Calu3 (cell line): ENCODE measurements at regions not wholly inside any gene's neighbourhood (a gene's known extent, or its start where the extent isn't known, plus 50 kb on each side); places are given as distances from the start of the nearest gene placed in this dataset.

Source experiments
- BruUV-seq: library from RNA; stranded (reverse); fragments of 400-500 nt; replicated peaks from 2 replicates; lab custom pipeline; 2021; lab: Mats Ljungman, UMichigan
- CTCF ChIA-PET: fragments of 300-600 bp; sonication (Branson Sonifier 250); formaldehyde crosslinking; loops from one replicate; lab custom pipeline; 2022; ENCODE audit warnings: antibody characterized with exemption; lab: Charles Lee
- DNase-seq: peaks from one replicate; pipeline ENCODE4 v3.0.0; 2022
- H3K27ac Mint-ChIP-seq: one replicate; pipeline ENCODE4 v1.8.0; 2022; ENCODE audit warnings: mixed read lengths; ENCODE audit not compliant: unreplicated experiment
- H3K27me3 Mint-ChIP-seq: one replicate; pipeline ENCODE4 v1.8.0; 2022; ENCODE audit warnings: mixed read lengths; ENCODE audit not compliant: unreplicated experiment
- H3K36me3 Mint-ChIP-seq: one replicate; pipeline ENCODE4 v1.8.0; 2022; ENCODE audit warnings: mild to moderate bottlenecking, moderate library complexity, mixed read lengths; ENCODE audit not compliant: insufficient read depth, unreplicated experiment
- H3K4me1 Mint-ChIP-seq: one replicate; pipeline ENCODE4 v1.8.0; 2022; ENCODE audit warnings: mild to moderate bottlenecking, low read depth, mixed read lengths; ENCODE audit not compliant: unreplicated experiment
- H3K4me3 Mint-ChIP-seq: one replicate; pipeline ENCODE4 v1.8.0; 2022; ENCODE audit warnings: mild to moderate bottlenecking, low read depth, moderate library complexity, mixed read lengths; ENCODE audit not compliant: unreplicated experiment
- H3K9me3 Mint-ChIP-seq: one replicate; pipeline ENCODE4 v1.8.0; 2022; ENCODE audit warnings: low read depth, mixed read lengths; ENCODE audit not compliant: unreplicated experiment
- CTCF ChIP-seq: fragments of 200-600 bp; IDR thresholded peaks from one replicate; pipeline ENCODE4 v1.8.0; 2022; ENCODE audit warnings: antibody characterized with exemption; ENCODE audit not compliant: unreplicated experiment
- intact Hi-C: fragments of 100-400 bp; cut with micrococcal nuclease; formaldehyde crosslinking; loops from one replicate; pipeline ENCODE4 v1.10.0; 2022; ENCODE audit not compliant: unreplicated experiment

GRCh38 chr6:139882977-139883728 lies 508.7 kb upstream of the CITED2 start:
- intact Hi-C loops: loop anchor here (5.0 to 10.0 kb wide), 4 partner anchors 99 to 1042 kb away; partner anchors contain the start of gene CITED2
- Mint-ChIP-seq H3K27me3 (no peaks in the 10 kb centered on the region), H3K4me3 (no peak overlapping the region), H3K9me3 (no peaks in the 10 kb centered on the region), H3K4me1 (peaks cover 10% of the 10 kb centered on the region), H3K27ac (no peak overlapping the region), H3K36me3 (no peaks in the 10 kb centered on the region)
- TF ChIP-seq CTCF: no peak
- CTCF ChIA-PET: interaction anchor here (0.5 to 1.0 kb wide), 2 partner anchors 365 to 514 kb away, joined by 3 read pairs; no protein-coding TSS in a partner anchor
- no TSS peak for BruUV-seq
- no peak for DNase-seq

GRCh38 chr6:139882234-139882633 lies 507.8 kb upstream of the CITED2 start:
- Mint-ChIP-seq H3K36me3 (no peaks in the 10 kb centered on the region), H3K4me3 (no peak overlapping the region), H3K27ac (no peak overlapping the region), H3K27me3 (no peaks in the 10 kb centered on the region), H3K9me3 (no peaks in the 10 kb centered on the region), H3K4me1 (peaks cover 9% of the 10 kb centered on the region)
- CTCF ChIA-PET: interaction anchor here (1.1 kb wide), 1 partner anchor 508 kb away, joined by 3 read pairs; the partner anchor contains the start of gene CITED2
- intact Hi-C loops: loop anchor here (5.0 to 10.0 kb wide), 4 partner anchors 100 to 1043 kb away; partner anchors contain the start of gene CITED2
- no TSS peak for BruUV-seq
- no peak for DNase-seq
- no peak for TF ChIP-seq CTCF

- no peak overlapping the region for H3K4me3 Mint-ChIP-seq
Observed at GRCh38 chr6:139881728-139882211, 507.3 kb upstream of the CITED2 start.

More at GRCh38 chr6:139881728-139882211, 507.3 kb upstream of the CITED2 start:
- peak; percentile 51 for TF ChIP-seq CTCF
- no peaks in the 10 kb centered on the region for H3K9me3 Mint-ChIP-seq
- CTCF ChIA-PET: interaction anchor here (1.1 kb wide), 1 partner anchor 507 kb away, joined by 3 read pairs; the partner anchor contains the start of gene CITED2
- no peak overlapping the region for H3K27ac Mint-ChIP-seq
- peak; percentile 45 for DNase-seq
- no peaks in the 10 kb centered on the region for H3K27me3 Mint-ChIP-seq
- no peaks in the 10 kb centered on the region for H3K36me3 Mint-ChIP-seq
- BruUV-seq: no TSS peak
- intact Hi-C loops: loop anchor here (1.0 to 10.0 kb wide), 5 partner anchors 101 to 1043 kb away; partner anchors contain the start of gene CITED2
- H3K4me1 Mint-ChIP-seq: peaks cover 9% of the 10 kb centered on the region
